NCI-H128 (cell line): ENCODE measurements at regions not wholly inside any gene's neighbourhood (a gene's known extent, or its start where the extent isn't known, plus 50 kb on each side); places are given as distances from the start of the nearest gene placed in this dataset.
"Not testable (repeated sequence)": the region's sequence is repeated elsewhere in the genome, so short reads cannot be mapped to it uniquely, and the experiment has no call there.

Experiments
- DNase-seq: peaks from one replicate; lab custom pipeline; 2025; ENCODE audit not compliant: unreplicated experiment; lab: John Stamatoyannopoulos, UW

GRCh38 chr18:51573886-51574285, 376.4 kb upstream of the MEX3C start:
- DNase-seq, result not testable (repeated sequence)

- no peak for DNase-seq
These were observed 377.7 kb upstream of the MEX3C start for GRCh38 chr18:51575171-51575570.

GRCh38 chr18:51578406-51578980, 381.0 kb upstream of the MEX3C start:
- no peak for DNase-seq

- no peak for DNase-seq
These were observed 383.1 kb upstream of the MEX3C start for GRCh38 chr18:51580580-51580979.

GRCh38 chr18:51582551-51582950, 385.1 kb upstream of the MEX3C start:
- DNase-seq, result no peak

GRCh38 chr18:51588616-51589015, 391.1 kb upstream of the MEX3C start:
- no peak for DNase-seq

- no peak for DNase-seq
These were observed 396.4 kb upstream of the MEX3C start for GRCh38 chr18:51593931-51594330.

- no peak for DNase-seq
These were observed 405.6 kb upstream of the MEX3C start for GRCh38 chr18:51603111-51603510.

- no peak for DNase-seq
These were observed 406.1 kb upstream of the MEX3C start for GRCh38 chr18:51603551-51603950.

- no peak for DNase-seq
These were observed 413.0 kb upstream of the MEX3C start for GRCh38 chr18:51610481-51610880.

- DNase-seq, result no peak
These were observed 413.8 kb upstream of the MEX3C start for GRCh38 chr18:51611326-51611725.

- DNase-seq, result no peak
These were observed 416.6 kb upstream of the MEX3C start for GRCh38 chr18:51614033-51614432.

- no peak for DNase-seq
These were observed 417.6 kb upstream of the MEX3C start for GRCh38 chr18:51614967-51615571.

- no peak for DNase-seq
These were observed 419.7 kb upstream of the MEX3C start for GRCh38 chr18:51617167-51617566.

- no peak for DNase-seq
These were observed 420.2 kb upstream of the MEX3C start for GRCh38 chr18:51617572-51618260.

GRCh38 chr18:51619283-51619682, 421.8 kb upstream of the MEX3C start:
- no peak for DNase-seq

GRCh38 chr18:51621113-51621863, 423.8 kb upstream of the MEX3C start:
- DNase-seq, result peak; percentile 28

GRCh38 chr18:51621864-51622160, 424.3 kb upstream of the MEX3C start:
- DNase-seq, result no peak

GRCh38 chr18:51622702-51623101, 425.2 kb upstream of the MEX3C start:
- DNase-seq, result no peak

- DNase-seq, result no peak
These were observed 426.2 kb upstream of the MEX3C start for GRCh38 chr18:51623653-51624052.

GRCh38 chr18:51630706-51631105, 433.2 kb upstream of the MEX3C start:
- no peak for DNase-seq

GRCh38 chr18:51637881-51638280, 440.4 kb upstream of the MEX3C start:
- no peak for DNase-seq
